Activated CD8-positive, alpha-beta memory T cell treated with anti-CD3 and anti-CD28 coated beads for 1 hour (primary cell): ENCODE measurements at regions not wholly inside any gene's neighbourhood (a gene's known extent, or its start where the extent isn't known, plus 50 kb on each side); places are given as distances from the start of the nearest gene placed in this dataset.
"Not testable (repeated sequence)": the region's sequence is repeated elsewhere in the genome, so short reads cannot be mapped to it uniquely, and the experiment has no call there.

Source experiments
- DNase-seq, 2 donors: peaks; one replicate each; pipeline ENCODE4 v3.0.0-alpha.2; 2020; ENCODE audit warnings: low read depth in 1 of 2; ENCODE audit errors: extremely low read depth in 1 of 2

DNA sequence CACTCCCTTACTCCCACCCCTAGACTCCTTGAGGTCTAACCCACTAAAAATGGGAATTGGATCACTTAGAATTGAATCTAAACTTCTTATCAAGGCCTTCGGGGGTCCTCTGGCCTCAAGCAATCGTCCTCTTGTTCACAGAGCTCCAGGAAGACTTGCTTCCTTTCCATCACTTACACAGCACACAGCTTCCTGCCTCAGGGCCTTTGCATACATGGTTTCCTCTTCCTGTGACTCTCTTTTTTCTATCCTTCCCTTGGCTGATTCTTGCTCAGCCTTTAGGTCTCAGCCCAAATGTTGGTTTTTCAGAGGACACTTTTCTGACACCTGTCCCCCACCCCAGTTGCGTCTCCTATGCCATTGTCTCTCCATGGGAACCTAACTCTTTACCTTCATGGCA lies 50.0 kb upstream of the ALDH1B1 start:
- DNase-seq, result no peak

DNA sequence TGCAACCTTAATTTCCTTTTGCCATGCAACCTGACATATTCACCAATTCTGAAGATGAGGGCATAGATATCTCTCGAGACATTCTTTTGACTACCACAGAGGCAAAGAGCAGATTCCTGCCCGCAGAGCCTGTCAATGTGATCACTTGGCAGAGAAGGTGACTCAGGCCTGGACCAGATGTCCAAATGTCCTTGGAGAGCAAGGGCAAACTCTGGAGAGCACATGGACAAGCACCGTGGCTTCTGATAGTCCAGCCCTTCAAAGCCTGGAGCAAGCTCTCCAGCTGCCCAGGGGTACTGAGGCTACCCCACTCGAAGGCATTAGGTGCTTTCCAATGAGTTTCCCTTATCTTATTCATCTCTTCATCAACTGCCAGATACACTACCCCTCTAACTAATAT lies 50.4 kb upstream of the ALDH1B1 start:
- no peak for DNase-seq

DNA sequence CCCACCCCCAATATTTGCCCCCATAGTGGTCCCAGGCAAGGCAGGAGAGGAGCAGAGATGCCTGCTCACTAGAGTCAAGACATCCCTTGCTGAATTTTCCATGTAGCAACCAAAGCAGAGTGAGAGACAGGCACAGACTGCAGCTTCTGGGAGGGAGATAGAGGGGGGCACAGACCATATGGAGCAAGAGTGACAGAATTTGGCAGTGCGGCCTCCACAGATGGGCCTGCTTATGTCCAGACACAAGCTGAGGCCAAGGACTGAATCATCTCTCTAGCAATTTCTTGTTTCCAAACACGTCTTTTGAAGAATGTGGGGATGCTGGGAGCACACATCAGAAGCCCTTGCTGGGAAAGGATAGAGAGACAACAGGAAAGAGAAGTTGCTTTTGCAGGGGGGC lies 53.0 kb upstream of the ALDH1B1 start:
- no peak for DNase-seq

DNA sequence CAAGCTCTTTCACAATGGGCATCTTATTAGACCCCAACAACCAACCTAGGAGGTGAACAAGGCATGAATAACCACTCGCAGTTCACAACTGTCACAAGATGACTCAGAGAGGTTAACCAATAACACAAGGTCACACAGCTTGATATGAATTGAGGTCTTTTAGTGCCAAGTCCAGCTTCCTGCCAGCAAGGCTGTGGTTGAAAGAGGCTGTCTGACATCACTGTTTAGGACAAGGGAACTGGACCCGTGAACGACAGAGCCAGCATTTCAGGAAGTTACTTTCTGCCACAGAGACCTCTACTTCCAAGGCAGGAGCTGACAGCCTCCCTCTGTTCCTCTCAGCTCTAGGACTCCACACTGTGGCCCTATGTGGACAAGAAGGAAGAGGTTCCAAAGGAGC lies 53.4 kb upstream of the ALDH1B1 start:
- no peak for DNase-seq

DNA sequence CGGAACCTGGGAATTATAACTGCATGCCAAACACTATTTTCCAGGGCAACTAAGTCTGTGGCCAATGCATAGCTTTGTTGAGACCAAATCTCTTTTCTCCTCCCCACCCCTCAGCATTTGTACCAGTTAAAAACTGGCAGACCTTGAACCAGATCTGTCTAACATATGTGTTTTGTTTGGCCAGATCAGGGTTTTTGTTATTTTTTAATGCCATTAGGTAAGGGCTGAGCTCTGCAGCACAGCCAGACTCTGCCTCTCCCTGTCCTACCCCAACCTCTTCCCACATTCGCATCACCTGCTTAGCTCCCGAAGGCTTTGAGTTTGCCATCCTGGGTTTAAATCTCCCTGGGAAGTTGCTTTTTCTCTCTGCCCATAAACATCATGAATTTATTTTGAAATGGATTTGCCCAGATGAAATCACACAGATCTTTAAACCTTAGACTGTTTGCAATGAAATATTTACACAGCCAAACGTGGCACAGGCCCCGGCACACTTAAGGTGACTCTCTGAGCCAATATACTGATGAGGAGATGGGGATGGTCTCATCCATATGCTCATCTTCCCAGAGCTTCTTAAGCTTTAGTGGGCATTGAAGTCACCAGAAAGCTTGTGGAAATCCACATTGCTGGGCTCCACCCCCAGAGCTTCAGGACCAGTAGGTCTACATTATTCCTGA lies 54.0 kb upstream of the ALDH1B1 start:
- DNase-seq, result no peak

DNA sequence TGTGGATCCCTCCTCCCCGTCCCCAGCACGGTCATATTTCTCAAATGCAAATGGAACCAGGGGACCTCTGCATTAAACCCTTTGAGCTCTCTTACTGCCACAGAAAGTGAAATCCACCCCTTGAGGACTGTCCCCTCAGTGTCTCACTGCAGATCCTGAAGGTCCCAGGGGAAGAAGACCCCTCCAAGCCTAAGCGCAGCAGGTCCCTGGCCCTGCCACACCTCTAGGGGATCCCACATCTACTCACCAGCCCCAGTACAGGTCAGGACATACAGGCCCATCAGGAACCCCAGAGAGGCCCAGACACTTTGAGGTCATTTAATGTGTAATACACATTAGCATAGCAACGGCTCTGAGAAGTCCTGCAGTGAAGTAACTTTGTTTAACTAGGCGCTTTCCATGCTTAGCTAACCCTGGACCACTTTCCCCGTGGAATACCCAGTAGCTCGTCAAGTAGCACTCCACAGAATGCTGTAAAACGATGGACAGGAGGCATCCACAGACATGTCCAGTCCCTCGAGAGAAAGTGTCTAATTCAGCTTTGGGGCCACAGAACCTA lies 54.7 kb upstream of the ALDH1B1 start:
- DNase-seq, result no peak

DNA sequence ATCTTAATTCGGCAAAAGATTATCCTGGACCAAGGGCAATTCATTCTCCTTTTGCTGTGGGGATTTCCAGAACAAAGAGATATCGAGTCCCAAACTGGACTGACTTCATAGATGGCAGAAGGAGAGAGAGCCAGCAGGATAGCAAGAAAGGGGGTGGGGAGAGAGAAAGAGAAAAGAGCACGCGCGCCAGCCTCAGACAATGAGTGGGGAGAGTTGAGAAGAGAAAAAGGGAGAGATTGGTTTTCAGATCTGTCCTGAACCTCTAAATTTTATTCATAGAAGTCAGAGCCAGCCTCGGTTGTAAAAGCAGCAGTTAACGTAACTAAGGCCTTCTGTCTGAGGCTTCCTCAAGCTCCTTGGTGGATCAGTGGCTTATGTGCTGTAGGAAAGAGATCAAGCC lies 55.3 kb upstream of the ALDH1B1 start:
- DNase-seq, result no peak

DNA sequence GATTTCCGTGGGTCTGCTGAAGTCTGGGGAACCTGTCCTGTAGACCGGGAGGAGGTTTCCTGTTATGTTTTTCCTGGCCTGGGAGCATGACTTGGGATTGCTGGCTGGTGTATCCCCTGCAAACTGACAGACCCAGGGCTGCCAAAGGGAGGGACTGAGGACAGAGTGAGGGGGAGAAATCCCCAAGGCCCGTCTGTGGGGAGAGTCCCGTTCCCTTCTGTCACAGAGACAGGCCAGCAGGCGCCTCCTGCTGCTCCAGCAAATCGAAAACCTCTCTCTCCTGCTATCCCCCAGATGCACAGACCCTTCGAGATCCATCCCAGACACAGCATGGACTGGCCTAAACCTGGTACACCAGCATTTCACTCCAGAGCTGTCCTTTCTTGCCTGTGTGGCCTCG lies 56.2 kb upstream of the ALDH1B1 start:
- DNase-seq, result no peak

DNA sequence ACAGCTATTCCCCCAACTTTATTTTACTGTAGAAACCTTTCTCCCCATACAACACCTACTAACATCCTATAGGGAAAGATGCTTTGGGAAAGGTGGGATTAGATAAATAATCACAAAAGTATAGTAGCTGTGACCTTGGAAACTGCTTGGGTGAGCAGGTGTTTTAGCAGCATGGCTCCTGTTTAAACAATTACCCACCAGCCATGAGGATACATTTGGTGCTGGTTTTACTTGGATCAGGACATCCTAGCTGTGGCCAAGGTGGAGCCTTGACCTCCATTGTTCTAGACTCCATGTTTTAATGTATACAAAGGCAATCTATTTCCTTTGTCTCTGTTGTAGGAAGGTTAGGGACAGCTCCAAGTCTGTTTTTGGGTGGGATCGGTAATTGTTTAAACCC lies 56.8 kb upstream of the ALDH1B1 start:
- no peak for DNase-seq

DNA sequence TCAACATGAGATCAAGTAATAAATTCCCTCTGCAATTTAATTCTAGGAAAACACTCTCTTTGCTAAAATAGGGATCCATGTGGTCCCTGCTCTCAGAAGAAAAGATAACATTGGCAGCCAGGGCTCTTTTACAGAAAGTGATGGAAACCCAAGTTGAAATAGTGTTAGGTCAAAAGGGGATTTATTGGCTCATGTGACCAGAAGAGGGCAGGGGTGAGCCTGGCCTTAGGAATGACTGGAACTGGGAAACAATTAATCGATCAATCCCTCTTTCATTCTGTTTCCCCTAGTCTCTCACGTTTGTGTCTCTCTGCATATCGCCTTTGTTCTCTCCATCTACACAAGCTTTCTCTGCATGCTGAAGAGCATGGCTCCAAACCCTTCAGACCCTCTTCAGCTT lies 58.3 kb upstream of the ALDH1B1 start:
- DNase-seq, result no peak

DNA sequence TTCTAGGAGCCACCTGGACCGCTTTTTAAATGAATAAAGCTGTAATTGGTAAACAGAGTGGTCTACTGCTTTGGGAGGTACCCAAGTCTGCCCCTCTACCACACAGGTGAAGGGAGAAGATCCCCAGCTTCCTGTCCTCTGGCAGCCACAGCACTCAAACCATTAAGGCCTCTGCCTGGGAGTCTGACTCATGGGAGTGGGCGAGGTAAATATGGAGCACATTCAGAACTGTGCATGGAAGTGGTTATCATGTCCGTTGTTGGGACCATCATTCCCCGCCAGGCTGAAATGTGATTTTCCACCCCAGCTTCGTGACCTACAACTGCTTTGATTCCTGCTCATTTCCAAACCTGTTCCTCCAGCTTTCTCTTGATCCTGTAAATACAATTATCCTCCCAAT lies 59.5 kb upstream of the ALDH1B1 start:
- DNase-seq, result no peak

DNA sequence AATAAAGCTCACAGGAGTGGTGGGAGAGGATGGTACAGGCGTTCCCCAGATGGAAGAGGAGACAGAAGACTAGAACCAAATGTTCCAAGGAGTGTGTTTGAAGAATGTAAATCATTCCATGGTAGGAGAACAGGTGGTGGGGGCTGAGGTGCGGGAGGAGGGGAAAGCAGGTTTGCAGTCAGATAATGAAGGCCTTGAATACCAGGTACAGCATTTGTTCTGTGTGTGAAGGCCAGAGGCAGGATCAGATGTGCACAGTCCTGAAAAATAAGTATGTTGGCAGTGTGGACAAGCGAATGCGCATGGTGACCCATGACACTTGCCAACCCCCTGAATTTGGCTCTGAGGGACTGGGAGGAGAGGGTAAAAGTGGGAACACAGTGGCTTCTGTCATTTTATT lies 59.9 kb upstream of the ALDH1B1 start:
- no peak for DNase-seq

DNA sequence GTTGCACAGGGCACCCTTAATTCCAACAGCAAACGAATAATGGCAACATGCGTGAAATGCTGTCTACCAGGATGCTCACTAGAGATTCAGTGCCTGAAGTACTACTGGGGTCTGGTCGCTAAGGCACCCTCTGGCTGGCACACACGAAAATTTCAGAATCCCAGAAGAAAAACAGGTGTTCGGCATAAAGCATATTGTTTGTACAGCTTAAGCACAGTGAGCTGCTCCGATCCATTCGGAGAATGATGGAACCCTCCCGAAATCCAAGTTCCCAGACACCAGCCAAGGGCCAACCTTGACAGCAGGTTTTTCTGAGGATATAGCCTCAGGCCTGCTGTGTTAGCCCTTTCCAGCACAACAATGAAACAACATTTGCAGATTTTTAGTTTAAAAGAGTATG lies 61.4 kb upstream of the ALDH1B1 start:
- no peak for DNase-seq

DNA sequence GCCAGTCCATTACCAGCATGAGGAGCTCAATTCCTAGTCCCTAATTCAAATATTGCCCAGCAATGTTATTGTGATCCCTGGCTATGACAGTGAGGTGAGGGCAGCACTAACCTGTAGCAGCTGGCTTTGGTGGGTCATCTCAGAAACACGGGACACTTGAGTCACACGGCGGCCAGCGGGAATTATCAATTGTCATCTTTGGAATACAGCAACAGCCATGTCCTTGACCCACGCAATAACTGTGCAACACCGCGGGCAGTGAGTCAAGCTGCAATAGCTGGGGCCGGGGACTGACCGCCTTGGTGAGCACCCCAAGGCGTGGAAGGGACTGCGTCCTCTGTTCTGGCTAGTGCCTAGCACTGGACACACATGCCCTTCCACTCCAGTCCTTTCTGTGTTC lies 62.5 kb upstream of the ALDH1B1 start:
- no peak for DNase-seq

DNA sequence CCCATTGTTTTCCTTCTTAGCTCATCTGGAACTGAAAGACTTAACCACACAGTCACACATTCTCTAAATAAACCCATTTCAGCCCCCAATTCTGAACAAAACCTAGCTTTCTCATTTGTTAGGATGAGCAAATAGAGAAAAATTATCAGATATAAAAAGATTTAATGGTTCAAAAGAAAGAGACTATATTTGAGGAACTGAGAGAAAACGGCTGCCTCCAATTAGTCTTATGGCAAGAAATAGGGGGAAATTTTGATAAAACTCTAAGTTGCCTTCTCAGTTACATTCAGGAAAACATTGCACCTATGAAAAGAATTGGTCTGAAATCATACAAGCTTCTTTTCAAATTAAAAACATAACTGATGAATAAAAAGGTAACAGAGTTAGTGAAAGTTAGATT lies 63.7 kb upstream of the ALDH1B1 start:
- no peak for DNase-seq

DNA sequence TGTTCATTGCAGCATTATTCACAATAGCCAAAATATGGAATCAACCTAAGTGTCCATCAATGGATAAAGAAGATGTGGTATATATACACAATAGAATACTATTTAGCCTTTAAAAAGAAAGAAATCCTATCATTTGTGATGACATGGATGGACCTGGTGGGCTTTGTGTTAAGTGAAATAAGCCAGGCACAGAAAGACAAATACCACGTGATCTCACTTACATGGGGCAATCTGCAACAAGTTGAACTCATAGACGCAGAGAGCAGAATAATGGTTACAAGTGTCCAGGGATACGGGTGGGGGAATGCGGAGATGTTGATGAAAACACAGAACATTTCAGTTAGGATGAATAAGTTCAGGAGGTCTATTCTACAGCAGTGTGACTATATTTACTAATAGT lies 66.4 kb upstream of the ALDH1B1 start:
- no peak for DNase-seq

DNA sequence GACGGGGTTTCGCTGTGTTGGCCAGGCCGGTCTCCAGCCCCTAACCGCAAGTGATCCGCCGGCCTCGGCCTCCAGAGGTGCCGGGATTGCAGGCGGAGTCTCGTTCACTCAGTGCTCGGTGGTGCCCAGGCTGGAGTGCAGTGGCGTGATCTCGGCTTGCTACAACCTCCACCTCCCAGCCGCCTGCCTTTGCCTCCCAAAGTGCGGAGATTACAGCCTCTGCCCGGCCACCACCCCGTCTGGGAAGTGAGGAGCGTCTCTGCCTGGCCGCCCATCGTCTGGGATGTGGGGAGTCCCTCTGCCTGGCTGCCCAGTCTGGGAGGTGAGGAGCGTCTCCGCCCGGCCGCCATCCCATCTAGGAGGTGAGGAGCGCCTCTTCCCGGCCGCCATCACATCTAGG lies 68.3 kb upstream of the ALDH1B1 start:
- not testable (repeated sequence) for DNase-seq

DNA sequence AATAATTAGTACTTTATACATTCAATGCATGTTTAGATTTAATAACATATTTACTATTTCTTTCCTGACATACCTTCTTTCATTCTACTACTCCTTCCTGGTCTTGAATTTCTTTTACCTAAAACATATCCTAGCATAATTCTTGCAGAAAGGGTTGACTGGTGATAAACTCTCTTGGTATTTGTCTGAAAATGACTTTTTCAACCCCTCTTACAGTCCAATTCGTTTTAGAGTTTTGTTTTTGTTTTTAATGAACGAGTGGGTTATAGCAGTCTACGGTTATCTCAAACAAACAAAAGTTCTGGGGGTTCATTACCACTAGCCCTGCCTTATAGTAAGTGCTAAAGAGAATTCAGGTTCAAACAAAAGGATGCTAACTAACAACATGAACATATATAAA lies 69.6 kb upstream of the ALDH1B1 start:
- DNase-seq, result no peak

DNA sequence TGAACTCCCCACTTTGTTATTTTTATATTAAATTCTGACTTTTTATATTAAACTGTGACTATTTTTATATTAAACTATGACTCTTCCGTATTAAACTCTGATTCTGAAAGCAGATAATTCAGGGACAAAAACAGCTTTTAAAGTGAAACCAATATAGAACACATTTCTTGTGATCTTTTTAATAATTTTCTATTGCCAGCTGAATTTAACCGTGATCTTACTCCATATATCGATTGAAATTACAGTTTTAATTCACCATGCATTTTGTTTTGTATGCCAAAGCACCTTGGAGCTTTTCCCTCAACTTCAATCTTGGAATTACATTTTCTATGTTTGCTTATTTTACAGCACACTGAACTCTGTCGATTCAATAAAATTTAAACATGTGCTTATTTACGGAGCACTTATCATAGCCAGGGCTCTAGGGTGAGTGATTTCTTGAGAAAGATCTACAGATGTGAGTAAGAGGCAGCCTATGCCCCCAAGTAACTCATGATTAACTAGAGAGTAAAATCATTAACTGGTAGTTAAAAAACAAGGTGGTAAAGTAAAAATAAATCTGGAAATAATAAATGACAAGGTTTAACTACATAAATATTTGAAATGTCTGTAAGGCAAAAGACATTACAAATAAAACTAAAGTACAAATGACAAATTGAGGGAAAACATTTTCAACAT lies 72.9 kb upstream of the ALDH1B1 start:
- no peak for DNase-seq

DNA sequence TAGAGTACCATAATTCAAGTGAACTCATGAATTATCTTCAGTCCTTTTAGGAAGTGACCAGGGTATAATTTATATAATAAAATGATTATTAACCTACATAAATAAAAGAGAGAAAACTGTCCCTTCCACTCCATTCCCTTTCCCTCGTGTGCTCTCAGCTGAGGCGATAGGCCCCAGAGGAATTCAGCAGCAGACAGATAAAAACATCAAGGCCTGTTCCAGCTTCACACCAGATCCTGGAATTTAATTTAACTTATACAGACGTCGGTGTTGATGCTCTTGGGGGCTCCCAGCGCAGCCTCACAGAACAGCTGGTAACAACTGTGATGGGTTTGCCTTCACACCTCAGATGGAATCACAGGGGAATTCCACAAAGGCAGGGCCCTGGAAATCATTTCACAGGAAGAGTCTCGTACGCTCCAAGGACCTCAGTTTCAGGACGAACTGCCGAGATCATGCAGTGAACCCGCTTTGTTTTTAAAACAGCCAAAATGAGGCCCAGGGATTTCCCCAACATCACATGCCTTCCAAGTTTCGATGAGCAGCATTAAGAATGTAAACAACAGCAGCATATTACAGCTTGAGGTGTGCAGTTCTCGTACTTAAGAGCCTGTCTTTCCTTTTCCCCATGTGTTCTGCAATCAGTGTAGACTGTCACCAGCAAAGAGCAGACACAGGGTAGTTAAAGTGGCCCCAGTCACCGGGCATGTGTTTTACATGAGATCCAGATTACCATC lies 73.6 kb upstream of the ALDH1B1 start:
- no peak for DNase-seq

DNA sequence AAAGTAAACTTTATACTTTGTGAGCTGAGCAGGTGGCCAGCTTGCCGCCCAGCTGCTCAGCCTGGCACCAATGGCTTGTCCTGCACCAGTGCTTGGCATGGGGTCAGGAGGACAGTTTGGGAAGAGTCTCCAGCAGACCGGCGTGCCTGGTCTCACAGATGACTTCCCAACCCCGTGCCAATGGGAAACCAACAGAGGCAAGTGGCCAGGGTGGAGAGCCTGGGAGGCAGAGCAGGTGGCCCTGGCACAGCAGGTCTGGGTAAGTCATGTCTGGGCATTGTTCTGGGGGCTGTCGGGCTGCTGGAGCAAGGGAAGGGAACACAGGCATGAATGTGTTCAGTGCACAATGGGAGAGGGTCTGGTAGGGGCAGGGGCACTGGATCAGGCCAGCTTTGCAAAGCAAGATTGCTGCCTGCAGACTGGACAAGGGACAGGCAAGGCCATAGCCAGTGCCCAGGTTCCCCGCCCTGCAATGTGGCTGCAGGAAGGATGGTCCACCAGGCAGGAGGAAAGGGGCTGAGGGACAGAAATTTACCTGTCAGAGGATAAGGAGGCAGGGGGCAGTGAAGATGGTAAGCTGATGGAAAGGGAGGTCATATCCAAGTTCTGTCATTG lies 76.2 kb upstream of the ALDH1B1 start:
- DNase-seq, result no peak
